Neural progenitor cell (in vitro differentiated cells): ENCODE measurements at regions not wholly inside any gene's neighbourhood (a gene's known extent, or its start where the extent isn't known, plus 50 kb on each side); places are given as distances from the start of the nearest gene placed in this dataset.
"Not testable (repeated sequence)": the region's sequence is repeated elsewhere in the genome, so short reads cannot be mapped to it uniquely, and the experiment has no call there.

Experiments
- DNase-seq: peaks from one replicate; pipeline ENCODE4 v3.0.0-alpha.2; 2016; ENCODE audit warnings: low spot score
- H2AFZ ChIP-seq: fragments of 200-600 bp; sonication (generic); replicated peaks from 2 replicates; pipeline ENCODE4 v1.6.1; 2016; ENCODE audit warnings: antibody characterized with exemption
- H3F3A ChIP-seq: fragments of 200-600 bp; sonication (generic); 2 replicates; pipeline ENCODE4 v1.6.1; 2016; ENCODE audit warnings: antibody characterized with exemption, low read depth
- H3K27ac ChIP-seq: fragments of 200-600 bp; sonication (generic); 2 replicates; pipeline ENCODE4 v1.5.1; 2016; ENCODE audit warnings: mild to moderate bottlenecking
- H3K27me3 ChIP-seq: fragments of 200-600 bp; sonication (generic); 2 replicates; pipeline ENCODE4 v1.6.1; 2016; ENCODE audit warnings: mild to moderate bottlenecking, moderate library complexity
- H3K36me3 ChIP-seq: fragments of 200-600 bp; sonication (generic); 2 replicates; pipeline ENCODE4 v1.5.1; 2016
- H3K4me1 ChIP-seq: fragments of 200-600 bp; sonication (generic); 2 replicates; pipeline ENCODE4 v1.6.1; 2016; ENCODE audit warnings: mixed run types
- H3K4me2 ChIP-seq: fragments of 200-600 bp; sonication (generic); 2 replicates; pipeline ENCODE4 v1.6.1; 2016
- H3K4me3 ChIP-seq: fragments of 200-600 bp; sonication (generic); 2 replicates; pipeline ENCODE4 v1.5.1; 2016
- H3K79me2 ChIP-seq: fragments of 200-600 bp; sonication (generic); 2 replicates; pipeline ENCODE4 v1.6.1; 2016; ENCODE audit warnings: low read depth
- H3K9ac ChIP-seq: fragments of 200-600 bp; sonication (generic); 2 replicates; pipeline ENCODE4 v1.6.1; 2016
- H3K9me3 ChIP-seq: fragments of 200-600 bp; sonication (generic); 2 replicates; pipeline ENCODE4 v1.5.1; 2016; ENCODE audit warnings: low read depth
- H4K20me1 ChIP-seq: fragments of 200-600 bp; sonication (generic); 2 replicates; pipeline ENCODE4 v1.6.1; 2016; ENCODE audit warnings: low read depth
- H3K27ac Mint-ChIP-seq: 3 replicates; pipeline ENCODE4 v1.8.0; 2021; ENCODE audit warnings: mixed read lengths
- H3K27me3 Mint-ChIP-seq: 2 replicates; pipeline ENCODE4 v1.8.0; 2022; ENCODE audit warnings: low read depth, mild to moderate bottlenecking, inconsistent platforms, moderate library complexity, mixed read lengths; ENCODE audit not compliant: insufficient read depth
- H3K36me3 Mint-ChIP-seq: 3 replicates; pipeline ENCODE4 v1.8.0; 2021; ENCODE audit warnings: mixed read lengths
- H3K4me1 Mint-ChIP-seq: 3 replicates; pipeline ENCODE4 v1.8.0; 2021; ENCODE audit warnings: mixed read lengths
- H3K4me3 Mint-ChIP-seq: 3 replicates; pipeline ENCODE4 v1.8.0; 2021; ENCODE audit warnings: mild to moderate bottlenecking, moderate library complexity, mixed read lengths
- H3K9me3 Mint-ChIP-seq: 3 replicates; pipeline ENCODE4 v1.8.0; 2020; ENCODE audit warnings: mixed read lengths
- CTCF ChIP-seq: fragments of 200-600 bp; sonication (generic); IDR thresholded peaks from 2 replicates; pipeline ENCODE4 v1.5.1; 2017; ENCODE audit warnings: antibody characterized with exemption, mild to moderate bottlenecking
- EZH2 ChIP-seq: fragments of 200-600 bp; sonication (generic); IDR thresholded peaks from 2 replicates; pipeline ENCODE4 v1.6.1; 2017; ENCODE audit warnings: antibody characterized with exemption, mild to moderate bottlenecking, moderate library complexity
- EZH2phosphoT487 ChIP-seq: fragments of 200-600 bp; sonication (generic); IDR thresholded peaks from 2 replicates; pipeline ENCODE4 v1.6.1; 2017; ENCODE audit warnings: antibody characterized with exemption

- no peaks in the 10 kb centered on the region for H3K4me1 Mint-ChIP-seq
- no peak overlapping the region for H3K4me3 Mint-ChIP-seq
- no peak overlapping the region for H3K27ac Mint-ChIP-seq
- peaks cover 41% of the 10 kb centered on the region for H3K9me3 Mint-ChIP-seq
- H3K79me2 ChIP-seq: no peaks in the 10 kb centered on the region
- no peak overlapping the region for H3K27ac ChIP-seq
- no peak for TF ChIP-seq CTCF
- TF ChIP-seq EZH2: no peak
- TF ChIP-seq EZH2phosphoT487: no peak
- no peaks in the 10 kb centered on the region for H3K9me3 ChIP-seq
- no peaks in the 10 kb centered on the region for H3K27me3 ChIP-seq
- no peak overlapping the region for H2AFZ ChIP-seq
- no peak for DNase-seq
- H3K4me2 ChIP-seq: no peak overlapping the region
- H3K9ac ChIP-seq: no peak overlapping the region
- peaks cover 5% of the 10 kb centered on the region for H3K27me3 Mint-ChIP-seq
- no peaks in the 10 kb centered on the region for H3K4me1 ChIP-seq
- no peaks in the 10 kb centered on the region for H3K36me3 Mint-ChIP-seq
- no peak overlapping the region for H3K4me3 ChIP-seq
- H3F3A ChIP-seq: no peaks in the 10 kb centered on the region
- no peaks in the 10 kb centered on the region for H4K20me1 ChIP-seq
- H3K36me3 ChIP-seq: no peaks in the 10 kb centered on the region
Observed at GRCh38 chr10:37490266-37490665, 364.9 kb downstream of the ANKRD30A start.

DNA sequence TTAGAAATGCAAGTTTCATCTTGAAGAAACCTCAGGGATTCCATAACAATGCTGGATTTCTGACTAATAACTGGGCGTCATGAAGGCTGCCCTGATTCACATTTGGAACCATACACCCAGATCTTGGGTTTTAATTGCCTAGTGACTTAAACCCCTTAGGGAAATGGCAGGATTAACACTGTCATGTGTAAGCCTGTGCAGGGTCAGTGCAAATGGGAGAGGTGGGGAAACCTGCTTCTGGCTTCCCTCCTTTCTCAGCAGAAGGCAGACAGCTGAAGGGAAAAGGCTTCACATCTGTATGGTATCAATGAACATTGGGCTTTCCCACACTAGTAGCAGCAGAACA, 364.2 kb downstream of the ANKRD30A start:
- Mint-ChIP-seq H3K9me3 (peaks cover 39% of the 10 kb centered on the region), H3K36me3 (no peaks in the 10 kb centered on the region), H3K27ac (no peak overlapping the region), H3K27me3 (peaks cover 5% of the 10 kb centered on the region), H3K4me3 (no peak overlapping the region), H3K4me1 (no peaks in the 10 kb centered on the region)
- Histone ChIP-seq H3K9ac (no peak overlapping the region), H4K20me1 (no peaks in the 10 kb centered on the region), H3K9me3 (no peaks in the 10 kb centered on the region), H3K4me1 (no peaks in the 10 kb centered on the region), H2AFZ (no peak overlapping the region), H3K4me3 (no peak overlapping the region), H3K4me2 (no peak overlapping the region), H3K36me3 (no peaks in the 10 kb centered on the region), H3F3A (no peaks in the 10 kb centered on the region), H3K27ac (no peak overlapping the region), H3K79me2 (no peaks in the 10 kb centered on the region), H3K27me3 (no peaks in the 10 kb centered on the region)
- TF ChIP-seq EZH2 (no peak), CTCF (no peak), EZH2phosphoT487 (no peak)
- no peak for DNase-seq

GRCh38 chr10:37488792-37489657, 363.6 kb downstream of the ANKRD30A start:
- Histone ChIP-seq H4K20me1 (no peaks in the 10 kb centered on the region), H3K9ac (no peak overlapping the region), H3K4me1 (no peaks in the 10 kb centered on the region), H3K36me3 (no peaks in the 10 kb centered on the region), H3K4me3 (no peak overlapping the region), H3K9me3 (no peaks in the 10 kb centered on the region), H3K27ac (no peak overlapping the region), H3K4me2 (no peak overlapping the region), H3K79me2 (no peaks in the 10 kb centered on the region), H3K27me3 (no peaks in the 10 kb centered on the region), H2AFZ (no peak overlapping the region), H3F3A (no peaks in the 10 kb centered on the region)
- Mint-ChIP-seq H3K4me3 (no peak overlapping the region), H3K9me3 (peaks cover 39% of the 10 kb centered on the region), H3K27me3 (peaks cover 5% of the 10 kb centered on the region), H3K36me3 (no peaks in the 10 kb centered on the region), H3K27ac (no peak overlapping the region), H3K4me1 (no peaks in the 10 kb centered on the region)
- no peak for TF ChIP-seq CTCF
- TF ChIP-seq EZH2phosphoT487: no peak
- DNase-seq: no peak

DNA sequence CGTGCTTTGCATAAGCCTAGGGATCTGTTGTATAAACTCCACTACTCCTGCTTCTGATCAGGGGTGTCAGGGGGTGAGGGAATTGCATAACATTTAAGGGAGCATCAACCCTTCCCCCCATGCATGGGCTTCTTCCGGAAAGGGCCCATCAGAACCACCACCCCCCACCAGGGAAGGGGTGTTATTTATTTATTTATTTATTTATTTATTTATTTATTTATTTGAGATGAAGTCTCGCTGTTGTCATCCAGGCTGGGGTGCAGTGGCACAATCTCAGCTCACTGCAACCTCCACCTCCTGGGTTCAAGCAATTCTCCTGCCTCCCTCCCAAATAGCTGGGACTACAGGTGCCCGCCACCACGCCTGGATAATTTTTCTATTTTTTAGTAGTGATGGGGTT, 355.2 kb downstream of the ANKRD30A start:
- not testable (repeated sequence) for H3K4me1 ChIP-seq, H3K4me3 ChIP-seq, H3K79me2 ChIP-seq, H4K20me1 ChIP-seq, H3K4me1 Mint-ChIP-seq, H3K27me3 ChIP-seq, DNase-seq, H3K4me2 ChIP-seq, H3K36me3 Mint-ChIP-seq, H3K9me3 ChIP-seq, H3K36me3 ChIP-seq, H3K4me3 Mint-ChIP-seq, H3K9ac ChIP-seq, H2AFZ ChIP-seq, H3K27ac Mint-ChIP-seq, H3F3A ChIP-seq, H3K27me3 Mint-ChIP-seq, H3K27ac ChIP-seq
- H3K9me3 Mint-ChIP-seq: peaks cover 34% of the 10 kb centered on the region
